NCI-H128 (cell line): ENCODE measurements at regions not wholly inside any gene's neighbourhood (a gene's known extent, or its start where the extent isn't known, plus 50 kb on each side); places are given as distances from the start of the nearest gene placed in this dataset.
"Not testable (repeated sequence)": the region's sequence is repeated elsewhere in the genome, so short reads cannot be mapped to it uniquely, and the experiment has no call there.

Source experiments
- DNase-seq: peaks from one replicate; lab custom pipeline; 2025; ENCODE audit not compliant: unreplicated experiment; lab: John Stamatoyannopoulos, UW

GRCh38 chr4:42824278-42824977 is 68.1 kb upstream of the GRXCR1 start:
- no peak for DNase-seq

GRCh38 chr4:42821230-42821629 is 71.3 kb upstream of the GRXCR1 start:
- DNase-seq: no peak

GRCh38 chr4:42819863-42820514 is 72.5 kb upstream of the GRXCR1 start:
- no peak for DNase-seq

GRCh38 chr4:42817913-42818312 is 74.6 kb upstream of the GRXCR1 start:
- DNase-seq: no peak

GRCh38 chr4:42816880-42817400 is 75.6 kb upstream of the GRXCR1 start:
- DNase-seq: no peak

GRCh38 chr4:42816189-42816879 is 76.2 kb upstream of the GRXCR1 start:
- no peak for DNase-seq

GRCh38 chr4:42809419-42810084 is 83.0 kb upstream of the GRXCR1 start:
- DNase-seq: no peak

GRCh38 chr4:42806303-42806835 is 86.1 kb upstream of the GRXCR1 start:
- no peak for DNase-seq

- DNase-seq: no peak
These were observed 103.4 kb upstream of the GRXCR1 start for GRCh38 chr4:42789041-42789567.

- DNase-seq: no peak
These were observed 105.4 kb upstream of the GRXCR1 start for GRCh38 chr4:42787079-42787463.

- peak; percentile 63 for DNase-seq
These were observed 106.0 kb upstream of the GRXCR1 start for GRCh38 chr4:42786350-42787078.

- no peak for DNase-seq
These were observed 106.7 kb upstream of the GRXCR1 start for GRCh38 chr4:42785817-42786216.

GRCh38 chr4:42781315-42781714 is 111.2 kb upstream of the GRXCR1 start:
- no peak for DNase-seq

- DNase-seq: no peak
These were observed 114.2 kb upstream of the GRXCR1 start for GRCh38 chr4:42778349-42778748.

GRCh38 chr4:42768125-42768748 is 111.3 kb upstream of the ATP8A1 start:
- DNase-seq: no peak

GRCh38 chr4:42767669-42768068 is 110.8 kb upstream of the ATP8A1 start:
- no peak for DNase-seq

- DNase-seq: no peak
These were observed 104.9 kb upstream of the ATP8A1 start for GRCh38 chr4:42761804-42762203.

- not testable (repeated sequence) for DNase-seq
These were observed 98.1 kb upstream of the ATP8A1 start for GRCh38 chr4:42754965-42755364.

- no peak for DNase-seq
These were observed 94.7 kb upstream of the ATP8A1 start for GRCh38 chr4:42751587-42751986.

- peak; percentile 21 for DNase-seq
These were observed 94.0 kb upstream of the ATP8A1 start for GRCh38 chr4:42750856-42751255.
